ENCODE measurements at regions not wholly inside any gene's neighbourhood (a gene's known extent, or its start where the extent isn't known, plus 50 kb on each side); places are given as distances from the start of the nearest gene placed in this dataset.

- peaks cover 0 to 19% (median 8%) of the 10 kb centered on the region in 4 donors for H3K4me1 ChIP-seq
- no peak for TF ChIP-seq CTCF (IDR thresholded peaks at IDR 0.05)
- TF ChIP-seq POLR2A (IDR thresholded peaks at IDR 0.05), result no peak
- H3K27me3 ChIP-seq, result no peaks in the 10 kb centered on the region
- no peaks in the 10 kb centered on the region for H3K9me3 ChIP-seq
- H3K4me3 ChIP-seq, result no peak overlapping the region
- no peaks in the 10 kb centered on the region for H3K36me3 ChIP-seq
- H3K27ac ChIP-seq, result peak overlapping the region in 1 of 4 donors; percentile 42
- peak in 1 of 3 donors; percentile 22 for DNase-seq
Measured at GRCh38 chr15:70479056-70479455, 284.3 kb downstream of the UACA start.

- TF ChIP-seq CTCF (IDR thresholded peaks at IDR 0.05) (no peak), POLR2A (IDR thresholded peaks at IDR 0.05) (no peak)
- H3K4me3 ChIP-seq, result no peak overlapping the region
- H3K27ac ChIP-seq, result peak overlapping the region in 1 of 4 donors; percentile 42
- H3K4me1 ChIP-seq, result peaks cover 0 to 22% (median 9%) of the 10 kb centered on the region in 4 donors
- no peaks in the 10 kb centered on the region for H3K36me3 ChIP-seq
- DNase-seq, result peak; percentile 46 to 76 (median 70)
- no peaks in the 10 kb centered on the region for H3K27me3 ChIP-seq
- H3K9me3 ChIP-seq, result no peaks in the 10 kb centered on the region
Measured at GRCh38 chr15:70478251-70478990, 284.9 kb downstream of the UACA start.

- DNase-seq, result peak in 1 of 3 donors; percentile 42
- no peaks in the 10 kb centered on the region for H3K27me3 ChIP-seq
- H3K36me3 ChIP-seq, result no peaks in the 10 kb centered on the region
- H3K27ac ChIP-seq, result no peak overlapping the region
- TF ChIP-seq POLR2A (IDR thresholded peaks at IDR 0.05), result no peak
- TF ChIP-seq CTCF (IDR thresholded peaks at IDR 0.05), result no peak
- H3K4me1 ChIP-seq, result peaks cover 0 to 23% (median 9%) of the 10 kb centered on the region in 4 donors
- H3K9me3 ChIP-seq, result no peaks in the 10 kb centered on the region
- no peak overlapping the region for H3K4me3 ChIP-seq
Measured at GRCh38 chr15:70477750-70478250, 285.6 kb downstream of the UACA start.

GRCh38 chr15:70476441-70476840 is 286.9 kb downstream of the UACA start:
- no peaks in the 10 kb centered on the region for H3K9me3 ChIP-seq
- no peak overlapping the region for H3K4me3 ChIP-seq
- TF ChIP-seq CTCF (IDR thresholded peaks at IDR 0.05) (no peak), POLR2A (IDR thresholded peaks at IDR 0.05) (no peak)
- peak in 1 of 3 donors; percentile 28 for DNase-seq
- H3K27ac ChIP-seq, result no peak overlapping the region
- H3K4me1 ChIP-seq, result peaks cover 0 to 23% (median 9%) of the 10 kb centered on the region in 4 donors
- no peaks in the 10 kb centered on the region for H3K36me3 ChIP-seq
- H3K27me3 ChIP-seq, result no peaks in the 10 kb centered on the region

GRCh38 chr15:70475921-70476320 is 287.4 kb downstream of the UACA start:
- peak in 1 of 3 donors; percentile 21 for DNase-seq
- H3K9me3 ChIP-seq, result no peaks in the 10 kb centered on the region
- H3K4me3 ChIP-seq, result no peak overlapping the region
- TF ChIP-seq POLR2A (IDR thresholded peaks at IDR 0.05) (no peak), CTCF (IDR thresholded peaks at IDR 0.05) (no peak)
- no peaks in the 10 kb centered on the region for H3K27me3 ChIP-seq
- no peaks in the 10 kb centered on the region for H3K36me3 ChIP-seq
- peaks cover 0 to 23% (median 9%) of the 10 kb centered on the region in 4 donors for H3K4me1 ChIP-seq
- no peak overlapping the region for H3K27ac ChIP-seq
